ENCODE measurements at regions not wholly inside any gene's neighbourhood (a gene's known extent, or its start where the extent isn't known, plus 50 kb on each side); places are given as distances from the start of the nearest gene placed in this dataset.
A peak's percentile ranks its signal among the peaks of the same experiment; 100 is the strongest.

- Histone ChIP-seq H3K4me1 (ENCODE audit: insufficient read depth, low read length, poor library complexity, severe bottlenecking) (peaks cover 12% of the 10 kb centered on the region), H3K9me3 (ENCODE audit: low read depth, low read length, poor library complexity, severe bottlenecking) (no peaks in the 10 kb centered on the region), H3K36me3 (ENCODE audit: insufficient read depth, low read length, poor library complexity, severe bottlenecking) (no peaks in the 10 kb centered on the region), H3K27ac (ENCODE audit: low read depth, low read length, poor library complexity, severe bottlenecking) (no peak overlapping the region), H3K4me3 (ENCODE audit: low read depth, low read length, poor library complexity, severe bottlenecking) (no peak overlapping the region), H3K27me3 (replicated peaks; ENCODE audit: insufficient read depth, low read depth, low read length, poor library complexity) (no peaks in the 10 kb centered on the region)
- CTCF ChIA-PET = no interaction called here
- TF ChIP-seq, protein P1, sequence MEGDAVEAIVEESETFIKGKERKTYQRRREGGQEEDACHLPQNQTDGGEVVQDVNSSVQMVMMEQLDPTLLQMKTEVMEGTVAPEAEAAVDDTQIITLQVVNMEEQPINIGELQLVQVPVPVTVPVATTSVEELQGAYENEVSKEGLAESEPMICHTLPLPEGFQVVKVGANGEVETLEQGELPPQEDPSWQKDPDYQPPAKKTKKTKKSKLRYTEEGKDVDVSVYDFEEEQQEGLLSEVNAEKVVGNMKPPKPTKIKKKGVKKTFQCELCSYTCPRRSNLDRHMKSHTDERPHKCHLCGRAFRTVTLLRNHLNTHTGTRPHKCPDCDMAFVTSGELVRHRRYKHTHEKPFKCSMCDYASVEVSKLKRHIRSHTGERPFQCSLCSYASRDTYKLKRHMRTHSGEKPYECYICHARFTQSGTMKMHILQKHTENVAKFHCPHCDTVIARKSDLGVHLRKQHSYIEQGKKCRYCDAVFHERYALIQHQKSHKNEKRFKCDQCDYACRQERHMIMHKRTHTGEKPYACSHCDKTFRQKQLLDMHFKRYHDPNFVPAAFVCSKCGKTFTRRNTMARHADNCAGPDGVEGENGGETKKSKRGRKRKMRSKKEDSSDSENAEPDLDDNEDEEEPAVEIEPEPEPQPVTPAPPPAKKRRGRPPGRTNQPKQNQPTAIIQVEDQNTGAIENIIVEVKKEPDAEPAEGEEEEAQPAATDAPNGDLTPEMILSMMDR (conservative IDR thresholded peaks at IDR 0.05; ENCODE audit: low read depth, low read length) = no peak
- no peak for TF ChIP-seq EZH2 (IDR thresholded peaks at IDR 0.05; ENCODE audit: borderline replicate concordance, low read depth, low read length, poor library complexity, severe bottlenecking)
- DNase-seq (ENCODE audit: low spot score) = no peak
- no TSS peak for BruUV-seq (replicated peaks)
- intact Hi-C loops (cut with micrococcal nuclease; ENCODE audit: unreplicated experiment) = no loop called here
- POLR2A ChIA-PET (ENCODE audit: low non-redundant PET) = interaction anchor here (0.7 kb wide), 1 partner anchor 277 kb away, joined by 6 read pairs; no protein-coding TSS in a partner anchor
Measured at GRCh38 chr2:194090251-194090905, 1566.6 kb upstream of the SLC39A10 start.

- H3K36me3 ChIP-seq (ENCODE audit: insufficient read depth, low read length, poor library complexity, severe bottlenecking) = no peaks in the 10 kb centered on the region
Measured at GRCh38 chr2:194087089-194087958, 1569.7 kb upstream of the SLC39A10 start.

GRCh38 chr2:194086129-194086528 is 1570.9 kb upstream of the SLC39A10 start:
- intact Hi-C loops (cut with micrococcal nuclease; ENCODE audit: unreplicated experiment) = no loop called here
- no peak for TF ChIP-seq EZH2 (IDR thresholded peaks at IDR 0.05; ENCODE audit: borderline replicate concordance, low read depth, low read length, poor library complexity, severe bottlenecking)
- TF ChIP-seq, protein P1 (conservative IDR thresholded peaks at IDR 0.05; ENCODE audit: low read depth, low read length) = no peak
- DNase-seq (ENCODE audit: low spot score) = no peak
- H3K4me3 ChIP-seq (ENCODE audit: low read depth, low read length, poor library complexity, severe bottlenecking) = no peak overlapping the region
- ChIA-PET POLR2A (ENCODE audit: low non-redundant PET) (no interaction called here), CTCF (no interaction called here)
- no peaks in the 10 kb centered on the region for H3K36me3 ChIP-seq (ENCODE audit: insufficient read depth, low read length, poor library complexity, severe bottlenecking)
- no peaks in the 10 kb centered on the region for H3K27me3 ChIP-seq (replicated peaks; ENCODE audit: insufficient read depth, low read depth, low read length, poor library complexity)
- H3K9me3 ChIP-seq (ENCODE audit: low read depth, low read length, poor library complexity, severe bottlenecking) = no peaks in the 10 kb centered on the region
- no peak overlapping the region for H3K27ac ChIP-seq (ENCODE audit: low read depth, low read length, poor library complexity, severe bottlenecking)
- H3K4me1 ChIP-seq (ENCODE audit: insufficient read depth, low read length, poor library complexity, severe bottlenecking) = peaks cover 12% of the 10 kb centered on the region
- BruUV-seq (replicated peaks) = no TSS peak

More at GRCh38 chr2:194087089-194087958, 1569.7 kb upstream of the SLC39A10 start:
- peak; percentile 36 for DNase-seq (ENCODE audit: low spot score)
- TF ChIP-seq EZH2 (IDR thresholded peaks at IDR 0.05; ENCODE audit: borderline replicate concordance, low read depth, low read length, poor library complexity, severe bottlenecking) = no peak
- TF ChIP-seq, protein P1 (conservative IDR thresholded peaks at IDR 0.05; ENCODE audit: low read depth, low read length) = no peak
- H3K9me3 ChIP-seq (ENCODE audit: low read depth, low read length, poor library complexity, severe bottlenecking) = no peaks in the 10 kb centered on the region
- no peak overlapping the region for H3K4me3 ChIP-seq (ENCODE audit: low read depth, low read length, poor library complexity, severe bottlenecking)
- ChIA-PET CTCF (no interaction called here), POLR2A (ENCODE audit: low non-redundant PET) (no interaction called here)
- no peak overlapping the region for H3K27ac ChIP-seq (ENCODE audit: low read depth, low read length, poor library complexity, severe bottlenecking)
- no peaks in the 10 kb centered on the region for H3K27me3 ChIP-seq (replicated peaks; ENCODE audit: insufficient read depth, low read depth, low read length, poor library complexity)
- peaks cover 12% of the 10 kb centered on the region for H3K4me1 ChIP-seq (ENCODE audit: insufficient read depth, low read length, poor library complexity, severe bottlenecking)
- no TSS peak for BruUV-seq (replicated peaks)
- intact Hi-C loops (cut with micrococcal nuclease; ENCODE audit: unreplicated experiment) = no loop called here
